PFSK-1 (cell line): ENCODE measurements at regions not wholly inside any gene's neighbourhood (a gene's known extent, or its start where the extent isn't known, plus 50 kb on each side); places are given as distances from the start of the nearest gene placed in this dataset.

Source experiments
- FOXP2 ChIP-seq: optimal IDR thresholded peaks from 2 replicates; pipeline ENCODE3; 2011; ENCODE audit warnings: borderline replicate concordance, control low read depth, inconsistent platforms; ENCODE audit not compliant: insufficient read depth; ENCODE audit errors: extremely low read length, extremely low read depth
- REST ChIP-seq, 2 experiments: IDR thresholded peaks; 2 replicates each; pipeline versions ENCODE4 v1.6.1 to v1.8.0; 2011 to 2012; ENCODE audit warnings: low read depth in 2 of 2, low read length in 2 of 2, control low read depth in 1 of 2, inconsistent platforms in 1 of 2, mild to moderate bottlenecking in 1 of 2, moderate library complexity in 1 of 2; ENCODE audit not compliant: insufficient read depth in 1 of 2
- SIN3A ChIP-seq: IDR thresholded peaks from 2 replicates; pipeline ENCODE4 v1.6.1; 2012; ENCODE audit warnings: mild to moderate bottlenecking, low read length, moderate library complexity, borderline replicate concordance; ENCODE audit not compliant: insufficient read depth
- TAF1 ChIP-seq: IDR thresholded peaks from 2 replicates; pipeline ENCODE4 v1.6.1; 2012; ENCODE audit warnings: low read length, control low read depth, borderline replicate concordance; ENCODE audit not compliant: insufficient read depth

GRCh38 chr1:191739544-191739943 is 418.7 kb upstream of the RGS18 start:
- TF ChIP-seq FOXP2 (no peak), SIN3A (no peak), TAF1 (no peak), REST (IDR thresholded peaks at IDR 0.05; ENCODE audit: insufficient read depth in 1 of 2, low read depth in 2 of 2, low read length in 2 of 2) (no peak)
